SJCRH30 (cell line): ENCODE measurements at regions not wholly inside any gene's neighbourhood (a gene's known extent, or its start where the extent isn't known, plus 50 kb on each side); places are given as distances from the start of the nearest gene placed in this dataset.

Source experiments
- DNase-seq, 2 experiments: peaks; one replicate each; pipeline ENCODE4 v3.0.0-alpha.2; 2015 to 2020
- H3K27ac ChIP-seq: fragments of 250-450 bp; sonication (Bioruptor Pico); 2 replicates; pipeline ENCODE4 v1.5.1; 2020; ENCODE audit warnings: mild to moderate bottlenecking, moderate library complexity
- H3K27me3 ChIP-seq: fragments of 250-450 bp; sonication (Bioruptor Pico); 2 replicates; pipeline ENCODE4 v1.5.1; 2020; ENCODE audit warnings: mild to moderate bottlenecking, moderate library complexity
- H3K36me3 ChIP-seq: fragments of 250-450 bp; sonication (Bioruptor Pico); 2 replicates; pipeline ENCODE4 v1.5.1; 2020; ENCODE audit warnings: mild to moderate bottlenecking, moderate library complexity
- H3K4me1 ChIP-seq: fragments of 250-450 bp; sonication (Bioruptor Pico); 2 replicates; pipeline ENCODE4 v1.5.1; 2020; ENCODE audit warnings: mild to moderate bottlenecking, moderate library complexity
- H3K4me3 ChIP-seq: fragments of 250-450 bp; sonication (Bioruptor Pico); 2 replicates; pipeline ENCODE4 v1.5.1; 2020; ENCODE audit warnings: mild to moderate bottlenecking, moderate library complexity
- H3K9me3 ChIP-seq: fragments of 250-450 bp; sonication (Bioruptor Pico); replicated peaks from 2 replicates; pipeline ENCODE4 v1.5.1; 2020; ENCODE audit warnings: mild to moderate bottlenecking, moderate library complexity

GRCh38 chr18:56003009-56003719, 415.2 kb upstream of the TCF4 start:
- H3K4me1 ChIP-seq, result no peaks in the 10 kb centered on the region
- no peaks in the 10 kb centered on the region for H3K27me3 ChIP-seq
- H3K36me3 ChIP-seq, result no peaks in the 10 kb centered on the region
- no peak for DNase-seq
- no peaks in the 10 kb centered on the region for H3K9me3 ChIP-seq
- H3K27ac ChIP-seq, result no peak overlapping the region
- H3K4me3 ChIP-seq, result no peak overlapping the region

- no peaks in the 10 kb centered on the region for H3K36me3 ChIP-seq
- no peak overlapping the region for H3K27ac ChIP-seq
- no peaks in the 10 kb centered on the region for H3K27me3 ChIP-seq
- no peaks in the 10 kb centered on the region for H3K9me3 ChIP-seq
- H3K4me1 ChIP-seq, result peaks cover 7% of the 10 kb centered on the region
- H3K4me3 ChIP-seq, result no peak overlapping the region
- no peak for DNase-seq
Measured at GRCh38 chr18:56001576-56001975, 413.6 kb upstream of the TCF4 start.

- Histone ChIP-seq H3K27me3 (no peaks in the 10 kb centered on the region), H3K27ac (no peak overlapping the region)
- DNase-seq, result no peak
Measured at GRCh38 chr18:56000041-56000440, 412.0 kb upstream of the TCF4 start.

GRCh38 chr18:55999641-56000040, 411.6 kb upstream of the TCF4 start:
- H3K27me3 ChIP-seq, result no peaks in the 10 kb centered on the region
- H3K4me1 ChIP-seq, result peaks cover 7% of the 10 kb centered on the region
- no peak for DNase-seq
- no peak overlapping the region for H3K27ac ChIP-seq
- no peaks in the 10 kb centered on the region for H3K9me3 ChIP-seq
- H3K36me3 ChIP-seq, result no peaks in the 10 kb centered on the region
- no peak overlapping the region for H3K4me3 ChIP-seq

More at GRCh38 chr18:56000041-56000440, 412.0 kb upstream of the TCF4 start:
- no peak overlapping the region for H3K4me3 ChIP-seq
- H3K4me1 ChIP-seq, result peaks cover 7% of the 10 kb centered on the region
- no peaks in the 10 kb centered on the region for H3K9me3 ChIP-seq
- no peaks in the 10 kb centered on the region for H3K36me3 ChIP-seq

DNA sequence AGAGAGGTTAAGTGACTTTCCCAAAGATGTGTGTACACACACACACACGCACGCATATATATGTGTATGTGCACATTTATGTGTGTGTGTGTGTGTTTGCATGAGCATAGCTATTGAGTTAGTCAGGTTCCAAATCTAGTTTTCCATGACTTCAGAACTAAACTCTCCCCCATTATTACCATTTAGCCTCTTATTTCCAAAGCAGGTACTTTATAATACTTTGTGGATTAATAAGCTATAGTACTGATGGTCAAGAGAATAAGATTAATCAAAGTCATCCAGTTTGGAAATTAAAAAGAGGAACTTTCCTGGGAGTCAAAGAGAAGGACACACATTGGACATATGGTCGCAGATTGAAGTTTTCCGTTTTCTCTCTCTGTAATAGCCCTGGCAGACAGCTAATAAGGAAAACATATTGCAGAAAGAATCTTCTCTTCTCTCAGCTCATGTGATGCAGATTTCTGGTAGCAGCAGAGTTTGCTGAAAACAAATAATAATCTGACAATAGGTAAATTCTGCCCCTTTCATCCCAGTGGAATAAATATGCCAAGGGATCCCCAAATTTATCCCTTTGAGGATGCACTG, 410.9 kb upstream of the TCF4 start:
- H3K9me3 ChIP-seq, result no peaks in the 10 kb centered on the region
- H3K4me1 ChIP-seq, result peaks cover 7% of the 10 kb centered on the region
- H3K27me3 ChIP-seq, result no peaks in the 10 kb centered on the region
- H3K27ac ChIP-seq, result no peak overlapping the region
- H3K4me3 ChIP-seq, result no peak overlapping the region
- no peak for DNase-seq
- H3K36me3 ChIP-seq, result no peaks in the 10 kb centered on the region

DNA sequence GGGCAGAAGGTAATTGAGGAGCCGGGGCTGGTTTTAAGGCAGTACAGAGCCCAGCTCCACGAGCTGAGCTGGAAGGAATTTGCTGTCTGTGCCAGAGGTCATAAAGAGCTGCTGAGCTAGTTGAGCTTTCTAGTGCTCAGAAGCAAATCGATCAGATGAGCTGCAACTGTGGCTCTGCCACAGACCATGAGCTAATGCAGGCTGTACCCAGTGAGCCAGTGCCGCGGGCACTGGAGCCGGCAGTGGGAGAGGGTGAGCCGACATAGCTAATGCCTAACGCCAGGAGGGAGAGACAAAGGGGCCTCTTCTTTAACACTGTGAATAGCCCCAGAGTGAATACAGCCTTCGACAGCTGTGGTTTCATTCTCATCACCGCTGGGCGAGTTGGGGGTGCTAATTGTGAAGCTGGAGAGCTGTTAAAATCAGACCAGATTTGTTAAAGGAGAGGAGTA, 410.1 kb upstream of the TCF4 start:
- peak; percentile 47 to 73 for DNase-seq
- Histone ChIP-seq H3K4me1 (peaks cover 7% of the 10 kb centered on the region), H3K27me3 (no peaks in the 10 kb centered on the region), H3K9me3 (no peaks in the 10 kb centered on the region), H3K27ac (peak overlapping the region; percentile 16), H3K36me3 (no peaks in the 10 kb centered on the region), H3K4me3 (peak overlapping the region; percentile 37)

- Histone ChIP-seq H3K27ac (no peak overlapping the region), H3K4me3 (peak overlapping the region; percentile 37), H3K36me3 (no peaks in the 10 kb centered on the region), H3K27me3 (no peaks in the 10 kb centered on the region), H3K9me3 (no peaks in the 10 kb centered on the region), H3K4me1 (peaks cover 7% of the 10 kb centered on the region)
- DNase-seq, result peak; percentile 23 to 50
Measured at GRCh38 chr18:55997151-55997561, 409.2 kb upstream of the TCF4 start.

GRCh38 chr18:55996717-55997116, 408.7 kb upstream of the TCF4 start:
- no peak for DNase-seq
- no peaks in the 10 kb centered on the region for H3K9me3 ChIP-seq
- H3K27me3 ChIP-seq, result no peaks in the 10 kb centered on the region
- H3K27ac ChIP-seq, result no peak overlapping the region
- H3K36me3 ChIP-seq, result no peaks in the 10 kb centered on the region
- no peak overlapping the region for H3K4me3 ChIP-seq
- H3K4me1 ChIP-seq, result peaks cover 7% of the 10 kb centered on the region

DNA sequence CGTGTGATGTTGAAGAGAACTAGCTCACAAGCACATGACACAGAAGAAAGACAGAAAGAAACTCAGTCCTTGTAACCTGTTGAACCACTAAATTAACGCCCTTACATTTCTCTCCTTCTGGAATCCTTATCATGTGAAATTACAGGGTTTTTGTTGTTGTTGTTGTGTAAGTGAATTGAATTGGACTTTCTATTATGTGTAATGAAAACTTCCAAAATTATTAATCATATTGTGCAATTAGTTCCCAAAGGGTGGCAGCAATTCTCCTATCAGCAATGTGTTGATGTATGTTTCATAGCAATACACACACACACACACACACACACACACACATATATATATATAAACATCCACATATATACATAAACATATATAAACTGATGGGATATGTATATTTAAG, 402.2 kb upstream of the TCF4 start:
- H3K36me3 ChIP-seq, result no peaks in the 10 kb centered on the region
- H3K4me1 ChIP-seq, result no peaks in the 10 kb centered on the region
- H3K4me3 ChIP-seq, result no peak overlapping the region
- DNase-seq, result no peak
- no peaks in the 10 kb centered on the region for H3K9me3 ChIP-seq
- no peak overlapping the region for H3K27ac ChIP-seq
- no peaks in the 10 kb centered on the region for H3K27me3 ChIP-seq

- no peak overlapping the region for H3K4me3 ChIP-seq
- no peaks in the 10 kb centered on the region for H3K9me3 ChIP-seq
- no peaks in the 10 kb centered on the region for H3K27me3 ChIP-seq
- H3K4me1 ChIP-seq, result no peaks in the 10 kb centered on the region
- no peak for DNase-seq
- no peak overlapping the region for H3K27ac ChIP-seq
- H3K36me3 ChIP-seq, result no peaks in the 10 kb centered on the region
Measured at GRCh38 chr18:55988537-55988936, 400.5 kb upstream of the TCF4 start.

DNA sequence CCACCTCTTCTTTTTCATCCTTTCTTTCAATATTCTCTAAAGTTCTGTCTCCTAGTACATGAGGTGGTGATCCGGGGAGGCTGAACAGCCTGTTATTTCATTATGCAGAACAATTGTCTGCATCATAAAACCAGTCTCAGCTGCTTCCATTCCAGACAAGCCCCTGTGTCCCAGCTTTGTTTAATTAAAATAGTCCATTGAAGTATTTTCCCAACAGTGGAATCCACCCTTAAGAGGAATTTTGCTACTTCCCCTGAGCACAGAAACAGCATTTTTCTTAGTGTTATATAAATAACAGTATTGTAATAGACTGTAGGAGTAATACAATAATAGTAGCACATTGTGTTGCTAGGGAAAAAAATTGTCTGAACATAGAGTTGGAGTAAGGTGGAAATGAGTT, 395.4 kb upstream of the TCF4 start:
- Histone ChIP-seq H3K4me1 (no peaks in the 10 kb centered on the region), H3K4me3 (no peak overlapping the region), H3K36me3 (no peaks in the 10 kb centered on the region), H3K9me3 (no peaks in the 10 kb centered on the region), H3K27ac (no peak overlapping the region), H3K27me3 (no peaks in the 10 kb centered on the region)
- DNase-seq, result no peak

GRCh38 chr18:55982992-55983391, 395.0 kb upstream of the TCF4 start:
- Histone ChIP-seq H3K4me3 (no peak overlapping the region), H3K27me3 (no peaks in the 10 kb centered on the region), H3K4me1 (no peaks in the 10 kb centered on the region), H3K27ac (no peak overlapping the region), H3K36me3 (no peaks in the 10 kb centered on the region), H3K9me3 (no peaks in the 10 kb centered on the region)
- peak in 1 of 2 experiments; percentile 16 for DNase-seq

DNA sequence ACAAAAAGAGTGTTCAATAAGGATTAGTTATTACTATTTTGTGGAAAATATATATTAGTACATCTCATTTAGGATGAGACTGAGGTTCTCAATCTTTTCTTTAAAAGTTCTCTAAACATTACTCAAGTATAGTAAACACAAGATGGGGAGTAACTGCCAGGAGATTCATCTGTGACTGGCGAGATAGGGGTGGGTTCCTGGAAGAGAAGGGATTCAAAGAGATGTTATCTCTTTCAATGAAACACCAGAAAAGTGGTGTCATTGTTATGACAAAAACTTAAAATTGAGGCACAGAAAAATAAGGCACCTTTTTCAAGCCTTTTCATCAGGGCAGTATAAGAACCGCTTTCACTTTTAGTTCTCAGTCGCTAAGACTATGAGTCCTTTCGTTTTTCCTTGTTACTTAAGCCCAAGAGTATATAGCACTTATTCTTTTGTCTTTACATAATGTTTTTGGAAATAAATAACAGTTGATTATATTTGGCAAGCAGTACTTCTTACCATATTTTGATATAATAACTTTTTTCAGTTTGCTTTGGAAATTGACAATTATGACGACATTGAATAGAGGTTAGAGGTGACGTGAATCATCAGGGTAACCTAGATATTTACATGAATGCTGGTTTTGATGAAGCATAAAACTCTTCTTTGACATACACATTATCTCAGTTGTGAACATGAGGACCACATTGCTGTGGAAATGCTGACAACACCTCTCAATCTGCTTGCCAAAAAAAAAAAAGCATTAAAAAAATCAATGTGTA, 393.9 kb upstream of the TCF4 start:
- Histone ChIP-seq H3K27ac (no peak overlapping the region), H3K4me3 (no peak overlapping the region), H3K9me3 (no peaks in the 10 kb centered on the region), H3K36me3 (no peaks in the 10 kb centered on the region), H3K27me3 (no peaks in the 10 kb centered on the region), H3K4me1 (no peaks in the 10 kb centered on the region)
- DNase-seq, result no peak

- H3K9me3 ChIP-seq, result no peaks in the 10 kb centered on the region
- H3K4me3 ChIP-seq, result no peak overlapping the region
- no peak for DNase-seq
- H3K36me3 ChIP-seq, result no peaks in the 10 kb centered on the region
- H3K4me1 ChIP-seq, result no peaks in the 10 kb centered on the region
- no peaks in the 10 kb centered on the region for H3K27me3 ChIP-seq
- H3K27ac ChIP-seq, result no peak overlapping the region
Measured at GRCh38 chr18:55974521-55974920, 386.5 kb upstream of the TCF4 start.

- Histone ChIP-seq H3K27me3 (no peaks in the 10 kb centered on the region), H3K27ac (no peak overlapping the region), H3K4me3 (no peak overlapping the region), H3K4me1 (no peaks in the 10 kb centered on the region), H3K36me3 (no peaks in the 10 kb centered on the region), H3K9me3 (no peaks in the 10 kb centered on the region)
- no peak for DNase-seq
Measured at GRCh38 chr18:55968550-55968949, 380.6 kb upstream of the TCF4 start.
